H1 (cell line): ENCODE measurements at regions not wholly inside any gene's neighbourhood (a gene's known extent, or its start where the extent isn't known, plus 50 kb on each side); places are given as distances from the start of the nearest gene placed in this dataset.

Experiments used
- CTCF ChIA-PET: fragments of 300-600 bp; sonication (Branson Sonifier 250); formaldehyde crosslinking; loops from one replicate; lab custom pipeline; 2021; ENCODE audit not compliant: partially characterized antibody; lab: Charles Lee
- POLR2A ChIA-PET: fragments of 300-600 bp; sonication (Branson Sonifier 250); formaldehyde crosslinking; loops from one replicate; lab custom pipeline; 2021; ENCODE audit warnings: inconsistent platforms; ENCODE audit not compliant: partially characterized antibody; lab: Charles Lee
- DNase-seq, 2 experiments: peaks; one replicate each; pipeline versions ENCODE4 v3.0.0 to v3.0.0-alpha.2; 2010 to 2022; ENCODE audit warnings: low spot score in 2 of 2, low read depth in 1 of 2, mixed read lengths in 1 of 2
- FAIRE-seq: peaks from 2 replicates; lab custom pipeline; 2011; peaks lifted over from hg19 to GRCh38; lab: Jason Lieb, UNC
- H2AFZ ChIP-seq: 2 replicates; pipeline ENCODE4 v1.8.1; 2012; ENCODE audit warnings: low read length, inconsistent platforms
- H2AK5ac ChIP-seq: 2 replicates; pipeline ENCODE4 v1.6.1; 2013; ENCODE audit warnings: low read depth, low read length
- H2BK120ac ChIP-seq: replicated peaks from 2 replicates; pipeline ENCODE3; 2013; ENCODE audit warnings: low read depth, low read length, inconsistent platforms
- H2BK12ac ChIP-seq: 2 replicates; pipeline ENCODE4 v1.6.1; 2013; ENCODE audit warnings: low read depth, low read length
- H2BK15ac ChIP-seq: 2 replicates; pipeline ENCODE4 v1.6.1; 2013; ENCODE audit warnings: low read length
- H2BK20ac ChIP-seq: 2 replicates; pipeline ENCODE4 v1.6.1; 2013; ENCODE audit warnings: low read length
- H2BK5ac ChIP-seq: 2 replicates; pipeline ENCODE4 v1.6.1; 2013; ENCODE audit warnings: low read depth, low read length
- H3K14ac ChIP-seq: 2 replicates; pipeline ENCODE4 v1.6.1; 2013; ENCODE audit warnings: inconsistent platforms; ENCODE audit not compliant: insufficient read length
- H3K18ac ChIP-seq: 2 replicates; pipeline ENCODE4 v1.6.1; 2013; ENCODE audit warnings: low read length; ENCODE audit errors: extremely low read depth
- H3K23ac ChIP-seq: 2 replicates; pipeline ENCODE4 v1.6.1; 2013; ENCODE audit warnings: inconsistent platforms; ENCODE audit not compliant: insufficient read length
- H3K23me2 ChIP-seq: 2 replicates; pipeline ENCODE4 v1.6.1; 2013; ENCODE audit warnings: low read depth, low read length
- H3K27ac ChIP-seq: 2 replicates; pipeline ENCODE4 v1.6.1; 2011; ENCODE audit warnings: low read depth, low read length, inconsistent platforms
- H3K27me3 ChIP-seq, 4 experiments: replicated peaks in 1 of 4; 1 replicate in 1 of 4; 2 replicates in 3 of 4; pipeline versions ENCODE4 v1.6.1 to v1.8.1; 2011 to 2013; ENCODE audit warnings: low read length in 3 of 4, mild to moderate bottlenecking in 3 of 4, inconsistent platforms in 2 of 4, mixed read lengths in 2 of 4, moderate library complexity in 1 of 4; ENCODE audit not compliant: control insufficient read depth in 3 of 4, insufficient read depth in 3 of 4; ENCODE audit errors: extremely low read depth in 1 of 4
- H3K36me3 ChIP-seq, 4 experiments: 2 replicates each; pipeline versions ENCODE4 v1.6.1 to v1.8.1; 2011 to 2013; ENCODE audit warnings: mild to moderate bottlenecking in 4 of 4, low read length in 3 of 4, moderate library complexity in 2 of 4, control low read depth in 1 of 4, inconsistent platforms in 1 of 4; ENCODE audit not compliant: insufficient read depth in 4 of 4, control insufficient read depth in 2 of 4
- H3K4ac ChIP-seq: replicated peaks from 2 replicates; pipeline ENCODE3; 2013; ENCODE audit warnings: low read length, low read depth, mixed read lengths, inconsistent platforms; ENCODE audit not compliant: insufficient read length
- H3K4me1 ChIP-seq, 4 experiments: replicated peaks in 1 of 4; 1 replicate in 1 of 4; 2 replicates in 3 of 4; pipeline versions ENCODE4 v1.6.1 to v1.8.1; 2011 to 2013; ENCODE audit warnings: low read length in 3 of 4, inconsistent platforms in 2 of 4, mixed read lengths in 1 of 4; ENCODE audit not compliant: insufficient read depth in 4 of 4, control insufficient read depth in 3 of 4
- H3K4me2 ChIP-seq, 2 experiments: 2 replicates each; pipeline versions ENCODE4 v1.6.1 to v1.8.1; 2011 to 2013; ENCODE audit warnings: low read depth in 2 of 2, low read length in 2 of 2, control low read depth in 1 of 2, inconsistent platforms in 1 of 2, mild to moderate bottlenecking in 1 of 2; ENCODE audit not compliant: insufficient read depth in 1 of 2
- H3K4me3 ChIP-seq, 4 experiments: fragments of 200-600, 300-600 bp in 1 of 4; sonication (generic), shearing (Covaris generic), sonication (Bioruptor Twin) in 1 of 4; 2 replicates each; pipeline versions ENCODE4 v1.5.1 to v1.8.1; 2011 to 2016; ENCODE audit warnings: low read length in 4 of 4, low read depth in 3 of 4, control low read depth in 2 of 4, inconsistent platforms in 2 of 4, mild to moderate bottlenecking in 2 of 4, mixed read lengths in 1 of 4, moderate library complexity in 1 of 4; ENCODE audit not compliant: insufficient read depth in 2 of 4; ENCODE audit errors: extremely low read depth in 1 of 4
- H3K56ac ChIP-seq: replicated peaks from 2 replicates; pipeline ENCODE3; 2013; ENCODE audit warnings: low read depth, mild to moderate bottlenecking, mixed read lengths, low read length, inconsistent platforms; ENCODE audit not compliant: insufficient read length
- H3K79me1 ChIP-seq: 2 replicates; pipeline ENCODE4 v1.6.1; 2013; ENCODE audit warnings: low read depth, low read length, control low read depth
- H3K79me2 ChIP-seq, 2 experiments: 2 replicates each; pipeline versions ENCODE4 v1.6.1 to v1.8.1; 2012 to 2013; ENCODE audit warnings: low read length in 2 of 2, mild to moderate bottlenecking in 2 of 2, inconsistent platforms in 1 of 2; ENCODE audit not compliant: insufficient read depth in 2 of 2, control insufficient read depth in 1 of 2
- H3K9ac ChIP-seq, 4 experiments: replicated peaks in 1 of 4; 1 replicate in 1 of 4; 2 replicates in 3 of 4; pipeline versions ENCODE4 v1.6.1 to v1.8.1; 2011 to 2013; ENCODE audit warnings: low read depth in 3 of 4, low read length in 3 of 4, control low read depth in 2 of 4, mild to moderate bottlenecking in 2 of 4, moderate library complexity in 2 of 4, inconsistent platforms in 1 of 4; ENCODE audit errors: extremely low read depth in 1 of 4
- H3K9me3 ChIP-seq, 2 experiments: 2 replicates each; pipeline versions ENCODE4 v1.6.1 to v1.8.1; 2012 to 2013; ENCODE audit warnings: mild to moderate bottlenecking in 2 of 2, moderate library complexity in 2 of 2, control low read depth in 1 of 2, inconsistent platforms in 1 of 2, low read depth in 1 of 2, low read length in 1 of 2, mixed read lengths in 1 of 2; ENCODE audit not compliant: insufficient read depth in 2 of 2
- H4K20me1 ChIP-seq, 2 experiments: replicated peaks in 1 of 2; 2 replicates each; pipeline versions ENCODE3 to v1.8.1; 2011 to 2013; ENCODE audit warnings: inconsistent platforms in 2 of 2, low read length in 2 of 2, mild to moderate bottlenecking in 1 of 2; ENCODE audit not compliant: insufficient read depth in 2 of 2, control insufficient read depth in 1 of 2
- H4K5ac ChIP-seq: 2 replicates; pipeline ENCODE4 v1.6.1; 2013; ENCODE audit warnings: low read length, low read depth, mixed read lengths, inconsistent platforms; ENCODE audit not compliant: insufficient read length
- H4K8ac ChIP-seq: 2 replicates; pipeline ENCODE4 v1.8.0; 2013; ENCODE audit warnings: mild to moderate bottlenecking, moderate library complexity, low read length, inconsistent platforms; ENCODE audit not compliant: insufficient read depth; ENCODE audit errors: extremely low read depth
- H4K91ac ChIP-seq: replicated peaks from 2 replicates; pipeline ENCODE3; 2013; ENCODE audit warnings: low read length, mixed read lengths, inconsistent platforms; ENCODE audit not compliant: insufficient read length
- CBX8 ChIP-seq: fragments of 300-800, 300-1000 bp; sonication (generic); IDR thresholded peaks from 2 replicates; pipeline ENCODE4 v1.7.1; 2016; ENCODE audit warnings: low read depth, low read length, borderline replicate concordance
- CHD1 ChIP-seq: IDR thresholded peaks from 2 replicates; pipeline ENCODE4 v1.6.1; 2012; ENCODE audit warnings: low read depth, low read length, improper control_type of control experiment
- CREB1 ChIP-seq: IDR thresholded peaks from 2 replicates; pipeline ENCODE4 v1.6.1; 2012; ENCODE audit warnings: inconsistent platforms
- EGR1 ChIP-seq: IDR thresholded peaks from 2 replicates; pipeline ENCODE4 v1.6.1; 2011; ENCODE audit warnings: low read depth, low read length, borderline replicate concordance
- EP300 ChIP-seq, 2 experiments: IDR thresholded peaks; 1 replicate in 1 of 2; 2 replicates in 1 of 2; pipeline ENCODE4 v1.6.1; 2011 to 2012; ENCODE audit warnings: low read depth in 2 of 2, low read length in 2 of 2, mild to moderate bottlenecking in 2 of 2, borderline replicate concordance in 1 of 2, inconsistent platforms in 1 of 2, moderate library complexity in 1 of 2
- GTF2F1 ChIP-seq: IDR thresholded peaks from 2 replicates; pipeline ENCODE4 v1.6.1; 2012; ENCODE audit warnings: low read depth, low read length, improper control_type of control experiment, borderline replicate concordance
- KDM1A ChIP-seq: fragments of 200-600, 300-600 bp; sonication (generic); IDR thresholded peaks from 2 replicates; pipeline ENCODE4 v1.7.1; 2016; ENCODE audit warnings: mild to moderate bottlenecking, low read length, borderline replicate concordance
- POU5F1 ChIP-seq: IDR thresholded peaks from 2 replicates; pipeline ENCODE4 v1.6.1; 2011; ENCODE audit warnings: low read depth, mild to moderate bottlenecking, low read length, moderate library complexity
- RFX5 ChIP-seq: IDR thresholded peaks from 2 replicates; pipeline ENCODE4 v1.6.1; 2011; ENCODE audit warnings: low read depth, low read length, improper control_type of control experiment, borderline replicate concordance
- TBP ChIP-seq: IDR thresholded peaks from 2 replicates; pipeline ENCODE4 v1.6.1; 2011; ENCODE audit warnings: low read depth, low read length, improper control_type of control experiment
- TCF12 ChIP-seq: IDR thresholded peaks from 2 replicates; pipeline ENCODE4 v1.6.1; 2011; ENCODE audit warnings: low read depth, mild to moderate bottlenecking, low read length
- ZNF274 ChIP-seq: IDR thresholded peaks from 2 replicates; pipeline ENCODE4 v1.7.0; 2012; ENCODE audit warnings: low read length, borderline replicate concordance; ENCODE audit errors: extremely low read depth
- WGBS, 2 experiments: shearing (Covaris generic) in 1 of 2; methylation state at CpG; one replicate each; pipeline versions ENCODE4 v1.1.6 to v1.1.7; 2013 to 2015; ENCODE audit warnings: low lambda C conversion rate in 2 of 2, mixed read lengths in 2 of 2, inconsistent platforms in 1 of 2, low coverage in 1 of 2, missing lambda C conversion rate in 1 of 2; ENCODE audit not compliant: insufficient replicate concordance in 2 of 2, insufficient coverage in 1 of 2, insufficient read length in 1 of 2; ENCODE audit errors: extremely low coverage in 1 of 2, missing lambda C conversion rate in 1 of 2; 5-methylcytosine and 5-hydroxymethylcytosine counted together

GRCh38 chr2:150335596-150335995 is 151.9 kb downstream of the RND3 start:
- Histone ChIP-seq H2BK20ac (no peak overlapping the region), H4K91ac (no peak overlapping the region), H3K9ac (no peak overlapping the region), H3K18ac (no peak overlapping the region), H3K23me2 (no peaks in the 10 kb centered on the region), H3K4me3 (no peak overlapping the region), H3K79me1 (no peaks in the 10 kb centered on the region), H4K5ac (no peak overlapping the region), H3K79me2 (no peaks in the 10 kb centered on the region), H3K14ac (no peak overlapping the region), H4K8ac (no peak overlapping the region), H3K4ac (no peak overlapping the region), H2BK5ac (no peak overlapping the region), H2AK5ac (no peak overlapping the region), H2AFZ (no peak overlapping the region), H3K4me1 (no peaks in the 10 kb centered on the region; a peak in 1 of 7 replicates), H4K20me1 (no peaks in the 10 kb centered on the region), H3K56ac (no peak overlapping the region), H2BK15ac (no peak overlapping the region), H3K36me3 (no peaks in the 10 kb centered on the region), H3K27me3 (no peaks in the 10 kb centered on the region), H3K23ac (no peak overlapping the region), H3K4me2 (no peak overlapping the region), H3K27ac (no peak overlapping the region), H2BK12ac (no peak overlapping the region), H3K9me3 (no peaks in the 10 kb centered on the region; a peak in 1 of 4 replicates), H2BK120ac (no peak overlapping the region)
- FAIRE-seq (no peak), DNase-seq (no peak)
- ChIA-PET POLR2A (no interaction called here), CTCF (interaction anchor here (1.2 kb wide), 1 partner anchor 14 kb away, joined by 3 read pairs; no protein-coding TSS in a partner anchor)
- TF ChIP-seq GTF2F1 (no peak), EP300 (IDR thresholded peaks at IDR 0.05; ENCODE audit: borderline replicate concordance in 1 of 2, low read depth in 2 of 2, low read length in 2 of 2) (no peak), RFX5 (no peak), KDM1A (no peak), EGR1 (no peak), TCF12 (no peak), POU5F1 (no peak), ZNF274 (no peak), CREB1 (no peak), CHD1 (no peak), CBX8 (no peak), TBP (no peak)
- 100% methylated on average over 1 of the region's 1 CpG; no CpG with 5 or more reads in 1 of the 2 experiments for WGBS, 2 experiments
